ENCODE measurements at regions not wholly inside any gene's neighbourhood (a gene's known extent, or its start where the extent isn't known, plus 50 kb on each side); places are given as distances from the start of the nearest gene placed in this dataset.

GRCh38 chr16:13453325-13453724 is 466.6 kb upstream of the ERCC4 start:
- H2AFZ ChIP-seq (ENCODE audit: low read depth, low read length): no peak overlapping the region
- no peak overlapping the region for H3K4me2 ChIP-seq (ENCODE audit: low read length)
- no peaks in the 10 kb centered on the region for H3K79me2 ChIP-seq (ENCODE audit: low read length)
- no peaks in the 10 kb centered on the region for H3K9me3 ChIP-seq (ENCODE audit: insufficient read depth, low read length)
- H4K20me1 ChIP-seq (ENCODE audit: insufficient read depth, low read length): no peaks in the 10 kb centered on the region
- peaks cover 18% of the 10 kb centered on the region for H3K27me3 ChIP-seq (ENCODE audit: low read depth, low read length)
- H3K36me3 ChIP-seq (replicated peaks; ENCODE audit: low read depth, low read length): no peaks in the 10 kb centered on the region
- no peak overlapping the region for H3K4me3 ChIP-seq (ENCODE audit: low read length)
- TF ChIP-seq CTCF (IDR thresholded peaks at IDR 0.05; ENCODE audit: low read depth, low read length) (no peak), EZH2phosphoT487 (IDR thresholded peaks at IDR 0.05; ENCODE audit: low read depth) (no peak)
- H3K9ac ChIP-seq (ENCODE audit: low read length): no peak overlapping the region
- H3K4me1 ChIP-seq (ENCODE audit: low read length): peaks cover 4% of the 10 kb centered on the region; the same call in 1 of the 2 replicates
- H3K27ac ChIP-seq (ENCODE audit: low read length): no peak overlapping the region

- TF ChIP-seq CTCF (IDR thresholded peaks at IDR 0.05; ENCODE audit: low read depth, low read length) (peak; percentile 83), EZH2phosphoT487 (IDR thresholded peaks at IDR 0.05; ENCODE audit: low read depth) (no peak)
- Histone ChIP-seq H4K20me1 (ENCODE audit: insufficient read depth, low read length) (no peaks in the 10 kb centered on the region), H3K4me1 (ENCODE audit: low read length) (peaks cover 4% of the 10 kb centered on the region; the same call in 1 of the 2 replicates), H3K9ac (ENCODE audit: low read length) (no peak overlapping the region), H3K27me3 (ENCODE audit: low read depth, low read length) (peaks cover 18% of the 10 kb centered on the region), H3K27ac (ENCODE audit: low read length) (no peak overlapping the region), H3K36me3 (replicated peaks; ENCODE audit: low read depth, low read length) (no peaks in the 10 kb centered on the region), H3K79me2 (ENCODE audit: low read length) (no peaks in the 10 kb centered on the region), H3K4me2 (ENCODE audit: low read length) (peak overlapping the region; percentile 16; the same call in 1 of the 2 replicates), H3K9me3 (ENCODE audit: insufficient read depth, low read length) (no peaks in the 10 kb centered on the region), H2AFZ (ENCODE audit: low read depth, low read length) (no peak overlapping the region), H3K4me3 (ENCODE audit: low read length) (no peak overlapping the region)
Observed at GRCh38 chr16:13453938-13454553, 465.9 kb upstream of the ERCC4 start.

- H3K4me2 ChIP-seq (ENCODE audit: low read length): no peak overlapping the region
- no peaks in the 10 kb centered on the region for H4K20me1 ChIP-seq (ENCODE audit: insufficient read depth, low read length)
- no peak overlapping the region for H3K9ac ChIP-seq (ENCODE audit: low read length)
- no peak overlapping the region for H3K4me3 ChIP-seq (ENCODE audit: low read length)
- H3K27ac ChIP-seq (ENCODE audit: low read length): no peak overlapping the region
- no peaks in the 10 kb centered on the region; the same call in none of the 2 replicates for H3K27me3 ChIP-seq (ENCODE audit: low read depth, low read length)
- H3K9me3 ChIP-seq (ENCODE audit: insufficient read depth, low read length): no peaks in the 10 kb centered on the region
- no peaks in the 10 kb centered on the region for H3K4me1 ChIP-seq (ENCODE audit: low read length)
- no peaks in the 10 kb centered on the region for H3K36me3 ChIP-seq (replicated peaks; ENCODE audit: low read depth, low read length)
- no peak overlapping the region for H2AFZ ChIP-seq (ENCODE audit: low read depth, low read length)
- no peak for TF ChIP-seq CTCF (IDR thresholded peaks at IDR 0.05; ENCODE audit: low read depth, low read length)
- no peak for TF ChIP-seq EZH2phosphoT487 (IDR thresholded peaks at IDR 0.05; ENCODE audit: low read depth)
- H3K79me2 ChIP-seq (ENCODE audit: low read length): no peaks in the 10 kb centered on the region
Observed at GRCh38 chr16:13463619-13464018, 456.3 kb upstream of the ERCC4 start.

GRCh38 chr16:13471036-13471435 is 448.9 kb upstream of the ERCC4 start:
- H3K4me1 ChIP-seq (ENCODE audit: low read length): no peaks in the 10 kb centered on the region
- H3K27ac ChIP-seq (ENCODE audit: low read length): no peak overlapping the region
- TF ChIP-seq EZH2phosphoT487 (IDR thresholded peaks at IDR 0.05; ENCODE audit: low read depth) (no peak), CTCF (IDR thresholded peaks at IDR 0.05; ENCODE audit: low read depth, low read length) (no peak)
- H3K79me2 ChIP-seq (ENCODE audit: low read length): no peaks in the 10 kb centered on the region
- no peak overlapping the region for H3K4me2 ChIP-seq (ENCODE audit: low read length)
- no peak overlapping the region for H3K4me3 ChIP-seq (ENCODE audit: low read length)
- peaks cover 2% of the 10 kb centered on the region; the same call in 1 of the 2 replicates for H3K27me3 ChIP-seq (ENCODE audit: low read depth, low read length)
- no peaks in the 10 kb centered on the region for H3K36me3 ChIP-seq (replicated peaks; ENCODE audit: low read depth, low read length)
- no peak overlapping the region for H3K9ac ChIP-seq (ENCODE audit: low read length)
- no peak overlapping the region for H2AFZ ChIP-seq (ENCODE audit: low read depth, low read length)
- H4K20me1 ChIP-seq (ENCODE audit: insufficient read depth, low read length): no peaks in the 10 kb centered on the region
- no peaks in the 10 kb centered on the region for H3K9me3 ChIP-seq (ENCODE audit: insufficient read depth, low read length)

Data from OCI-LY3 (cell line).